ENCODE measurements at regions not wholly inside any gene's neighbourhood (a gene's known extent, or its start where the extent isn't known, plus 50 kb on each side); places are given as distances from the start of the nearest gene placed in this dataset.
"Not testable (repeated sequence)": the region's sequence is repeated elsewhere in the genome, so short reads cannot be mapped to it uniquely, and the experiment has no call there.

GRCh38 chr1:233838207-233838606 is 66.3 kb upstream of the SLC35F3 start:
- TF ChIP-seq CTCF (tag by site-specific recombination; IDR thresholded peaks at IDR 0.05); ZNF362 (tag by site-specific recombination; IDR thresholded peaks at IDR 0.05); ZNF324 (tag by site-specific recombination; IDR thresholded peaks at IDR 0.05); YY1 (tag by site-specific recombination; IDR thresholded peaks at IDR 0.05); WT1 (tag by site-specific recombination; IDR thresholded peaks at IDR 0.05); ZNF596 (tag by site-specific recombination; IDR thresholded peaks at IDR 0.05); ZNF18 (tag by site-specific recombination; IDR thresholded peaks at IDR 0.05); ZNF530 (tag by site-specific recombination; IDR thresholded peaks at IDR 0.05; ENCODE audit: low read depth); ZNF169 (tag by site-specific recombination; IDR thresholded peaks at IDR 0.05): not testable (repeated sequence)

All from HEK293 (cell line).